Testis (tissue), 2 donors: ENCODE measurements at regions not wholly inside any gene's neighbourhood (a gene's known extent, or its start where the extent isn't known, plus 50 kb on each side); places are given as distances from the start of the nearest gene placed in this dataset.
"Not testable (repeated sequence)": the region's sequence is repeated elsewhere in the genome, so short reads cannot be mapped to it uniquely, and the experiment has no call there.

ENCODE experiments used
- DNase-seq: peaks from one replicate; pipeline ENCODE4 v3.0.0-alpha.2; 2019
- H3K27ac ChIP-seq, 2 donors: fragments of 200-600 bp; sonication (generic); one replicate each; pipeline ENCODE4 v1.5.1; 2019
- H3K27me3 ChIP-seq: fragments of 200-600 bp; sonication (generic); one replicate; pipeline ENCODE4 v1.5.1; 2019
- H3K36me3 ChIP-seq: fragments of 200-600 bp; sonication (generic); one replicate; pipeline ENCODE4 v1.5.1; 2017; ENCODE audit warnings: low read depth; ENCODE audit errors: missing control alignments
- H3K4me1 ChIP-seq: fragments of 200-600 bp; sonication (generic); one replicate; pipeline ENCODE4 v1.5.1; 2019
- H3K4me3 ChIP-seq, 2 donors: fragments of 200-600 bp; sonication (generic); one replicate each; pipeline ENCODE4 v1.5.1; 2017 to 2019
- H3K9me3 ChIP-seq: fragments of 200-600 bp; sonication (generic); one replicate; pipeline ENCODE4 v1.5.1; 2017
- POLR2A ChIP-seq: fragments of 450-650 bp; IDR thresholded peaks from one replicate; pipeline ENCODE4 v1.6.1; 2017; ENCODE audit warnings: antibody characterized with exemption, mild to moderate bottlenecking, moderate library complexity
- WGBS, 2 donors: methylation state at CpG; one replicate each; pipeline ENCODE4 v1.1.5; 2018; 5-methylcytosine and 5-hydroxymethylcytosine counted together
- intact Hi-C: fragments of 100-400 bp; cut with DNase I; formaldehyde crosslinking; loops from one replicate; pipeline ENCODE4 v1.15.1; 2023; ENCODE audit warnings: low total_unique reads
- TF ChIP-seq, protein P1 (sequence below), 3 experiments: fragments of 450-650 bp in 2 of 3; fragments of 200-600 bp in 1 of 3; sonication (generic) in 1 of 3; IDR thresholded peaks; one replicate each; pipeline ENCODE4 v1.5.1; 2016 to 2019; ENCODE audit warnings: antibody characterized with exemption in 3 of 3, mild to moderate bottlenecking in 2 of 3, moderate library complexity in 1 of 3

DNA sequence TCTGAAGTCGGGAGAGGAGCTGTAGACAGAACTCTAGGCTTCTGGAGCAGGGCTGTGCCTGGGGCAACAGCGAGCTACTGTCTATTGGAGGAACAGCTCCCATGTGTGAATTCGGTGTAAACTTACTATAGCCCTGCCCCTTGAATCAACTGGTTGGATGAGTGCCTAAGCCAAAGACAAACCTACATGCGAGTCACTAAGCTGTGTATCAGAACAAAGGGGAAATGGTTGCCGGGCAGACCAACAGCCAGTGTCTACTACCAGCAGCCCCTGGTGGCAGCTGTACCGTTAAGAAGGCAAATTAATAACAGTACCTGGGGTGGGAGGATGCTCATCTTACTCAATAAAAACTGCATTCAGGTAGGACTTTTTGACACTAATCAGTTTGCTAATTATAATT, 343.6 kb downstream of the ACTR3B start:
- no peak overlapping the region for H3K27ac ChIP-seq
- WGBS, 2 donors: 88 to 93% methylated on average over 6 of the region's 6 CpGs
- no peak overlapping the region for H3K4me3 ChIP-seq
- intact Hi-C loops: no loop called here
- H3K4me1 ChIP-seq: no peaks in the 10 kb centered on the region
- no peaks in the 10 kb centered on the region for H3K36me3 ChIP-seq
- TF ChIP-seq POLR2A: no peak
- TF ChIP-seq, protein P1, sequence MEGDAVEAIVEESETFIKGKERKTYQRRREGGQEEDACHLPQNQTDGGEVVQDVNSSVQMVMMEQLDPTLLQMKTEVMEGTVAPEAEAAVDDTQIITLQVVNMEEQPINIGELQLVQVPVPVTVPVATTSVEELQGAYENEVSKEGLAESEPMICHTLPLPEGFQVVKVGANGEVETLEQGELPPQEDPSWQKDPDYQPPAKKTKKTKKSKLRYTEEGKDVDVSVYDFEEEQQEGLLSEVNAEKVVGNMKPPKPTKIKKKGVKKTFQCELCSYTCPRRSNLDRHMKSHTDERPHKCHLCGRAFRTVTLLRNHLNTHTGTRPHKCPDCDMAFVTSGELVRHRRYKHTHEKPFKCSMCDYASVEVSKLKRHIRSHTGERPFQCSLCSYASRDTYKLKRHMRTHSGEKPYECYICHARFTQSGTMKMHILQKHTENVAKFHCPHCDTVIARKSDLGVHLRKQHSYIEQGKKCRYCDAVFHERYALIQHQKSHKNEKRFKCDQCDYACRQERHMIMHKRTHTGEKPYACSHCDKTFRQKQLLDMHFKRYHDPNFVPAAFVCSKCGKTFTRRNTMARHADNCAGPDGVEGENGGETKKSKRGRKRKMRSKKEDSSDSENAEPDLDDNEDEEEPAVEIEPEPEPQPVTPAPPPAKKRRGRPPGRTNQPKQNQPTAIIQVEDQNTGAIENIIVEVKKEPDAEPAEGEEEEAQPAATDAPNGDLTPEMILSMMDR (IDR thresholded peaks at IDR 0.05): no peak
- H3K27me3 ChIP-seq: no peaks in the 10 kb centered on the region
- H3K9me3 ChIP-seq: no peaks in the 10 kb centered on the region
- no peak for DNase-seq

DNA sequence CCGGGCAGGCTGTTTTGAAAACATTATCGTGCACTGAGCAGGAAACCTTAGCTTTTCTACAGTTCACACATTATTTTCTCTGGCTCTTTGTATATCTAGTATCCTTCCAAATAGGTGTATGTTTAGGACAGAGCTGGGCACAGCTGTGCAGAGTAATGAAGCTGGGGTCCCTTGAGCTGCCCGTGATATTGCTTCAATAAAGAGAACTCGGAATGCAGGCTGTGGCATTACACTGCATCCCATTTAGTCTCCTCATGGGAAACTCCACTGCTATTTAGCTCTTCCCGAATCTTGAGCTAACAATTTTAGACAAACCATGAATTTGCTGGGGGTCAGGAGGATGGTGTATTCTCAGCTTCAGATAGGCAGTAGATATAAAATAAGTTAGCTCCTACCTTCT, 348.3 kb downstream of the ACTR3B start:
- H3K27me3 ChIP-seq: no peaks in the 10 kb centered on the region
- intact Hi-C loops: no loop called here
- H3K36me3 ChIP-seq: no peaks in the 10 kb centered on the region
- H3K27ac ChIP-seq: no peak overlapping the region
- no peaks in the 10 kb centered on the region for H3K9me3 ChIP-seq
- WGBS, 2 donors: 73 to 75% methylated on average over 5 of the region's 5 CpGs
- DNase-seq: no peak
- H3K4me3 ChIP-seq: no peak overlapping the region
- no peak for TF ChIP-seq POLR2A
- TF ChIP-seq, protein P1 (IDR thresholded peaks at IDR 0.05): no peak
- no peaks in the 10 kb centered on the region for H3K4me1 ChIP-seq

DNA sequence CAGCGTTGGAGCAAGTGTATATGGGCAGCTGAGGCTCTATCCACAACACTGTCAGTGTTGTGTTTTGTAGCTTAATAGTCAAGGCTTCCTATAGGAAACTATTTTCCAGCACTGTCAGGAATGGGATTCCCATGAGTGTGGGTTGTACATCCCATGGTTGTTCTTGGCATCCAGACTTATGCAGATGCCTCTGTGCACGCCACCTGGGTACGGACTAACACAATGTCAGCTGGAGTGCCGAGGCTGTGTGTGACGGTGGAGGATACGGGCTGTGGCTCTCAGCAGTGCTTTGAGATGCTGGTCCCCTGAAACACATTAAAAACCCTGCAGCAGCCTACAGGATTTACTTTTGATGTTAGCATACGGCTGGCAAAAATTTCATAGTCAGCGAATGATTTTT, 350.0 kb downstream of the ACTR3B start:
- H3K4me3 ChIP-seq: no peak overlapping the region
- no peaks in the 10 kb centered on the region for H3K9me3 ChIP-seq
- H3K27ac ChIP-seq: no peak overlapping the region
- 88 to 94% methylated on average over 8 of the region's 8 CpGs for WGBS, 2 donors
- no peaks in the 10 kb centered on the region for H3K4me1 ChIP-seq
- H3K36me3 ChIP-seq: no peaks in the 10 kb centered on the region
- intact Hi-C loops: no loop called here
- no peak for TF ChIP-seq POLR2A
- TF ChIP-seq, protein P1 (IDR thresholded peaks at IDR 0.05): no peak
- DNase-seq: no peak
- no peaks in the 10 kb centered on the region for H3K27me3 ChIP-seq

DNA sequence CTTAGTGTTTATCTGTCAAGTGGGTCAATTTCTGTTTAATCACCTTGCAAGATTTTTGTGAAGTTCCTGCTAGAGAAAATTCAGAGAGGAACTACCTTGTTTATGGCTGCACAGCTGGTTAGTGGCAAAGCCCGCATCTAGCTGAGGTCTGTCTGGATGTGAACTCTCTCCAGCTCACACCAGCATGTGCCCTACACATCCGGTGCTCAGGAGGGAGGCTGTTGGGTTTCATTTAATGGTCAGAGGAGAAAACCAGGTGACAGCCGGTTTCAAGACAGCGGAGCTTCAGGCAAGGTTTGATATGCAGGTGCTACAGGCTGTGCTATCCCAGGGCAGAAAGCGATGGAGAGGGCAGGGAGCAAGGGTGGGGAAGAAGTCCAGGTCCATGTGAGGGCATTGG, 351.1 kb downstream of the ACTR3B start:
- intact Hi-C loops: no loop called here
- 90 to 93% methylated on average over 5 of the region's 5 CpGs for WGBS, 2 donors
- no peak overlapping the region for H3K27ac ChIP-seq

DNA sequence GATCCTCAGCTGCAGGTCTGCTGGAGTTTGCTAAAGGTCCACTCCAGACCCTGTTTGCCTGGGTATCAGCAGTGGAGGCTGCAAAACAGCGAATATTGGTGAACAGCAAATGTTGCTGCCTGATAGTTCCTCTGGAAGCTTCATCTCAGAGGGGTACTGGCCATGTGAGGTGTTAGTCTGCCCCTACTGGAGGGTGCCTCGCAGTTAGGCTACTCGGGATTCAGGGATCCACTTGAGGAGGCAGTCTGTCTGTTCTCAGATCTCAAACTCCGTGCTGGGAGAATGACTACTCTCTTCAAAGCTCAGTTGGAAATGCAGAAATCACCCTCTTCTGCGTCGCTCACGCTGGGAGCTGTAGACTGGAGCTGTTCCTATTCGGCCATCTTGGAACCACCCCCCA, 362.7 kb downstream of the ACTR3B start:
- H3K27me3 ChIP-seq, DNase-seq, H3K9me3 ChIP-seq, H3K36me3 ChIP-seq, intact Hi-C loops, H3K27ac ChIP-seq, H3K4me3 ChIP-seq, H3K4me1 ChIP-seq: not testable (repeated sequence)
- WGBS, 2 donors: 74 to 77% methylated on average over 8 of the region's 8 CpGs

More for the DNA sequence above, 351.1 kb downstream of the ACTR3B start:
- H3K4me3 ChIP-seq: no peak overlapping the region
- no peaks in the 10 kb centered on the region for H3K9me3 ChIP-seq
- no peaks in the 10 kb centered on the region for H3K36me3 ChIP-seq
- H3K4me1 ChIP-seq: no peaks in the 10 kb centered on the region
- TF ChIP-seq, protein P1 (IDR thresholded peaks at IDR 0.05): no peak
- TF ChIP-seq POLR2A: no peak
- no peaks in the 10 kb centered on the region for H3K27me3 ChIP-seq
- DNase-seq: no peak
